Chondrocyte (in vitro differentiated cells): ENCODE measurements at regions not wholly inside any gene's neighbourhood (a gene's known extent, or its start where the extent isn't known, plus 50 kb on each side); places are given as distances from the start of the nearest gene placed in this dataset.

Source experiments
- DNase-seq: peaks from one replicate; pipeline ENCODE4 v3.0.0; 2021; ENCODE audit warnings: mixed read lengths, low spot score
- H3K27ac Mint-ChIP-seq: one replicate; pipeline ENCODE4 v1.8.0; 2021; ENCODE audit warnings: mild to moderate bottlenecking, moderate library complexity, mixed read lengths; ENCODE audit not compliant: unreplicated experiment
- H3K27me3 Mint-ChIP-seq: 2 replicates; pipeline ENCODE4 v1.8.0; 2021; ENCODE audit warnings: low read depth, mixed read lengths
- H3K36me3 Mint-ChIP-seq: 2 replicates; pipeline ENCODE4 v1.8.0; 2021; ENCODE audit warnings: low read depth, mixed read lengths
- H3K4me1 Mint-ChIP-seq: 2 replicates; pipeline ENCODE4 v1.8.0; 2021; ENCODE audit warnings: low read depth, mild to moderate bottlenecking, mixed read lengths
- H3K4me3 Mint-ChIP-seq: one replicate; pipeline ENCODE4 v1.8.0; 2021; ENCODE audit warnings: mild to moderate bottlenecking, moderate library complexity, mixed read lengths; ENCODE audit not compliant: unreplicated experiment
- H3K9me3 Mint-ChIP-seq: 2 replicates; pipeline ENCODE4 v1.8.0; 2021; ENCODE audit warnings: low read depth, mixed read lengths
- CTCF ChIP-seq: fragments of 200-600 bp; sonication (generic); IDR thresholded peaks from 2 replicates; pipeline ENCODE4 v1.5.0; 2021; ENCODE audit warnings: antibody characterized with exemption, mild to moderate bottlenecking, moderate library complexity

GRCh38 chr18:22697561-22697960, 235.6 kb upstream of the RBBP8 start:
- Mint-ChIP-seq H3K27me3 (no peaks in the 10 kb centered on the region), H3K4me3 (no peak overlapping the region), H3K9me3 (peaks cover 2% of the 10 kb centered on the region), H3K27ac (no peak overlapping the region), H3K4me1 (peaks cover 19% of the 10 kb centered on the region), H3K36me3 (no peaks in the 10 kb centered on the region)
- TF ChIP-seq CTCF = no peak
- no peak for DNase-seq

- Mint-ChIP-seq H3K36me3 (no peaks in the 10 kb centered on the region), H3K27me3 (no peaks in the 10 kb centered on the region), H3K9me3 (peaks cover 2% of the 10 kb centered on the region), H3K4me3 (no peak overlapping the region), H3K4me1 (peaks cover 10% of the 10 kb centered on the region), H3K27ac (no peak overlapping the region)
- DNase-seq = no peak
- no peak for TF ChIP-seq CTCF
Observed at GRCh38 chr18:22698711-22699110, 234.4 kb upstream of the RBBP8 start.

DNA sequence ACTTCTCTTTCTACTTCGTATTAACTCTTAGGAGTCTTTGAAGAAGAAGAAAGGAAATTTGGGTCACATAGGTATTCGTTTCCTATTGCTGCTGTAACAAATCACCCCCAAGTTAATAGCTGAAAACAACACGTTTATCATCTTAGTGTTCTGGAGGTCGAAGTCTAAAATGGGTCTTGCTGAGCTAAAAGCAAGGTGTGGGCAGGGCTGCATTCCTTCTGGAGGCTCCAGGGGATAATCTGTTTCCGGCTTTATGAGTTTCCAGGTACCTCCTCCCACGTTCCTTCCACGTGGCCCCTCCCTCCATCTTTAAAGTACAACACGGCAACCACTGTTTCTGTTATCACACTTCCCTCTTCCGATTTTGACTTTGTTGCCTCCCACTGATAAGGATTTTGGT, 233.5 kb upstream of the RBBP8 start:
- no peak overlapping the region for H3K27ac Mint-ChIP-seq
- H3K4me3 Mint-ChIP-seq = no peak overlapping the region
- H3K4me1 Mint-ChIP-seq = peaks cover 14% of the 10 kb centered on the region
- no peaks in the 10 kb centered on the region for H3K36me3 Mint-ChIP-seq
- no peak for DNase-seq
- no peaks in the 10 kb centered on the region for H3K27me3 Mint-ChIP-seq
- TF ChIP-seq CTCF = no peak
- peaks cover 2% of the 10 kb centered on the region for H3K9me3 Mint-ChIP-seq

DNA sequence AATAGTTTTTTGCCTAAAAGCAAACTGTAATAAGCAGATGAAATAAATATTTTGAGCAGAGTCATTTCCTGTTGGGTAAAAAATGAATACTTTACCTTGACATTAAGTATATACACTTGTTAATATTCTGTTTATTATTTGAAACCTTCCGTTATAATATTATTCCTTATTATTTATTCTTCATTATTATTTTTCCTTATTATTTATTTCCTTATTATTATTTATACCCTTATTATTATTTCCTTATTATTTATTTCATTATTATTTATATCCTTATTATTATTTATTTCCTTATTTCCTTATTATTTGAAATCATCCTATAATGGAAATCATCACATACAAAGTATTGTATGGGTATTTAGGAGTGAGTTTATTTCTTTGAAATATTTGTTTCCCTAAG, 232.2 kb upstream of the RBBP8 start:
- TF ChIP-seq CTCF = no peak
- Mint-ChIP-seq H3K4me3 (no peak overlapping the region), H3K4me1 (peaks cover 14% of the 10 kb centered on the region), H3K27ac (no peak overlapping the region), H3K9me3 (peaks cover 4% of the 10 kb centered on the region), H3K36me3 (no peaks in the 10 kb centered on the region), H3K27me3 (no peaks in the 10 kb centered on the region)
- no peak for DNase-seq

GRCh38 chr18:22701326-22701725, 231.8 kb upstream of the RBBP8 start:
- Mint-ChIP-seq H3K27ac (no peak overlapping the region), H3K9me3 (peaks cover 7% of the 10 kb centered on the region), H3K27me3 (no peaks in the 10 kb centered on the region), H3K4me1 (peaks cover 16% of the 10 kb centered on the region), H3K4me3 (no peak overlapping the region), H3K36me3 (no peaks in the 10 kb centered on the region)
- no peak for DNase-seq
- no peak for TF ChIP-seq CTCF
